Lower leg skin (tissue), 4 donors: ENCODE measurements at regions not wholly inside any gene's neighbourhood (a gene's known extent, or its start where the extent isn't known, plus 50 kb on each side); places are given as distances from the start of the nearest gene placed in this dataset.
A peak's percentile ranks its signal among the peaks of the same experiment; 100 is the strongest.

Source experiments
- DNase-seq, 2 donors: peaks; one replicate each; pipeline ENCODE4 v3.0.0-alpha.2; 2019; ENCODE audit warnings: low spot score in 2 of 2
- H3K4me3 ChIP-seq: fragments of 200-600 bp; sonication (generic); 2 replicates; pipeline ENCODE4 v1.5.1; 2017; ENCODE audit warnings: mild to moderate bottlenecking, low read depth; ENCODE audit not compliant: poor library complexity, severe bottlenecking
- POLR2A ChIP-seq, 2 donors: fragments of 450-650 bp; IDR thresholded peaks; one replicate each; pipeline ENCODE4 v1.6.1; 2016 to 2017; ENCODE audit warnings: antibody characterized with exemption in 2 of 2, mild to moderate bottlenecking in 1 of 2, moderate library complexity in 1 of 2
- WGBS, 2 donors: methylation state at CpG; one replicate each; pipeline ENCODE4 v1.1.5; 2018; 5-methylcytosine and 5-hydroxymethylcytosine counted together
- intact Hi-C: fragments of 100-400 bp; cut with DNase I; formaldehyde crosslinking; loops from one replicate; pipeline ENCODE4 v1.15.0; 2023; ENCODE audit warnings: low total_unique reads
- TF ChIP-seq, protein P1 (sequence below), 3 donors: fragments of 450-650 bp; IDR thresholded peaks; one replicate each; pipeline ENCODE4 v1.5.1; 2016; ENCODE audit warnings: antibody characterized with exemption in 3 of 3, mild to moderate bottlenecking in 3 of 3, moderate library complexity in 2 of 3

DNA sequence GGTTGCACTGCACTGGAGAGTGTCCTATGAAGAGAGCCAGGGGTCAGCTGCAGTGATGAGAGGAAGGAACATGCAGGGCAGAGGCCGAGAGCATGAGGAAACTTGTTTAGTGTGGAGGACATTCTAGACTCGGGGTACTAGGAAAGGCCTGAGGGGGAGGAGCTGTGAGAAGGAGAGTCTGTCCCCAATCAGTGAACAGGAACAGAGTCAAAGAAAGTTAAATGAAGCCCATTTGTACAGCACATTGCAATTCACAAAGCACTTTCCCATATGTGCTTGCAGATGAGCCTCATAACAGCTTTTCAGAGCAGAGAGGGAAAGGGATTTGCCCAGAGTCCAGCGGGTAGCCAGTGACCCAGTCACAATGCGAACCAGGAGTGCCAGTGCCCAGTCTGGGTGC, 83.4 kb downstream of the NAV1 start:
- intact Hi-C loops = no loop called here
- no peak overlapping the region for H3K4me3 ChIP-seq
- TF ChIP-seq, protein P1, sequence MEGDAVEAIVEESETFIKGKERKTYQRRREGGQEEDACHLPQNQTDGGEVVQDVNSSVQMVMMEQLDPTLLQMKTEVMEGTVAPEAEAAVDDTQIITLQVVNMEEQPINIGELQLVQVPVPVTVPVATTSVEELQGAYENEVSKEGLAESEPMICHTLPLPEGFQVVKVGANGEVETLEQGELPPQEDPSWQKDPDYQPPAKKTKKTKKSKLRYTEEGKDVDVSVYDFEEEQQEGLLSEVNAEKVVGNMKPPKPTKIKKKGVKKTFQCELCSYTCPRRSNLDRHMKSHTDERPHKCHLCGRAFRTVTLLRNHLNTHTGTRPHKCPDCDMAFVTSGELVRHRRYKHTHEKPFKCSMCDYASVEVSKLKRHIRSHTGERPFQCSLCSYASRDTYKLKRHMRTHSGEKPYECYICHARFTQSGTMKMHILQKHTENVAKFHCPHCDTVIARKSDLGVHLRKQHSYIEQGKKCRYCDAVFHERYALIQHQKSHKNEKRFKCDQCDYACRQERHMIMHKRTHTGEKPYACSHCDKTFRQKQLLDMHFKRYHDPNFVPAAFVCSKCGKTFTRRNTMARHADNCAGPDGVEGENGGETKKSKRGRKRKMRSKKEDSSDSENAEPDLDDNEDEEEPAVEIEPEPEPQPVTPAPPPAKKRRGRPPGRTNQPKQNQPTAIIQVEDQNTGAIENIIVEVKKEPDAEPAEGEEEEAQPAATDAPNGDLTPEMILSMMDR (IDR thresholded peaks at IDR 0.05) = no peak
- no peak for TF ChIP-seq POLR2A (IDR thresholded peaks at IDR 0.05)
- DNase-seq = no peak
- 76 to 78% methylated on average over 4 of the region's 4 CpGs for WGBS, 2 donors

DNA sequence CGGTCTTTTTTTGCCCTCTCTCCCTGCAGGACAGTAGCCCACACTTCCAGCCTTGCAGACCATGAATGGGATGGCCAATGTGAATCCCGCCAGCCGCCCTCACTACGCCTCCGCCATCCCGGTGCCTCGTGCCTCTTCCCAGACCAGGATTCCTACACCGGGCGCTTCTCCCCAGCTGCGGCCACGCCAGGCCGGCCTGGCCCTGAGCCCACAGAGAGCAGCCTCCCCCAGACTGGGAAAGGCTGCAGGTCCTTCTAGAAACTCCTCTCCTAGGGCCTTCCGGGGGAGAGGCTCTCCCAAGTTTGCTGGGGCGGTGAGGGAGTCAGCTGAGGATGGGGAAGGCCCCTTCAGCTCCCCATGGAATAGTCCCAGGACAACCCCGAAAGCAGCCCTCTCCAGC, 83.9 kb downstream of the NAV1 start:
- 84 to 85% methylated on average over 15 of the region's 15 CpGs for WGBS, 2 donors
- TF ChIP-seq, protein P1 (IDR thresholded peaks at IDR 0.05) = no peak
- no peak for TF ChIP-seq POLR2A (IDR thresholded peaks at IDR 0.05)
- intact Hi-C loops = no loop called here
- DNase-seq = no peak
- H3K4me3 ChIP-seq = no peak overlapping the region

DNA sequence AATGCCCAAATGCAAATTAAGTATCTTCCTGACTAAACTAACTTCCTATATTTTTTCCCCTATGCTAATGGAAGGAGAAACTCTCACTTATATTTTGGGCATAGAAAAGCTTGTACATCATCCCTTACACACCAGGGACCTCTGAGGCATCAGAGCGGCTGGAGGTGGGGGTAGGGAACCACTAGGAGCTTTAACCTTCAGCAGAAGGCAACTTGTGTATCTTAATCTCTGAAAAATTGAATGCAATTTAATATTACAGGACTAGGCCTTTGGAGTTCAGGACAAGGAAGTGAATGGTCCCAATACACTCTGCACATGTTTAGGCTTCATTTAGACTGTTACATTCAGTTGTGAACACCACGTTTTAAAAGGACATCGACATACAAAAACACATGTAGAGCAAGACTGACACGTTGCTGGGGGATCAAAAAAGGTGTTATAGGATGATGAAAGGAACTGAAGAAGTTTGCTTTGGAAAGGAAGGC, 85.9 kb downstream of the NAV1 start:
- 56 to 59% methylated on average over 4 of the region's 4 CpGs for WGBS, 2 donors
- no peak for DNase-seq
- no peak overlapping the region for H3K4me3 ChIP-seq
- intact Hi-C loops = no loop called here
- TF ChIP-seq, protein P1 (IDR thresholded peaks at IDR 0.05) = no peak
- no peak for TF ChIP-seq POLR2A (IDR thresholded peaks at IDR 0.05)

GRCh38 chr1:201625226-201625761, 86.4 kb downstream of the NAV1 start:
- WGBS, 2 donors = 64 to 68% methylated on average over 3 of the region's 3 CpGs
- DNase-seq = peak in 1 of 2 donors; percentile 35
- TF ChIP-seq, protein P1 (IDR thresholded peaks at IDR 0.05) = no peak
- no peak for TF ChIP-seq POLR2A (IDR thresholded peaks at IDR 0.05)
- H3K4me3 ChIP-seq = no peak overlapping the region
- intact Hi-C loops = no loop called here

- DNase-seq = no peak
- intact Hi-C loops = no loop called here
- WGBS, 2 donors = 87 to 91% methylated on average over 3 of the region's 3 CpGs
- TF ChIP-seq, protein P1 (IDR thresholded peaks at IDR 0.05) = no peak
- TF ChIP-seq POLR2A (IDR thresholded peaks at IDR 0.05) = no peak
- no peak overlapping the region for H3K4me3 ChIP-seq
These were observed 86.9 kb downstream of the NAV1 start for GRCh38 chr1:201625851-201626251.
